ENCODE measurements at regions not wholly inside any gene's neighbourhood (a gene's known extent, or its start where the extent isn't known, plus 50 kb on each side); places are given as distances from the start of the nearest gene placed in this dataset.
"Not testable (repeated sequence)": the region's sequence is repeated elsewhere in the genome, so short reads cannot be mapped to it uniquely, and the experiment has no call there.

DNA sequence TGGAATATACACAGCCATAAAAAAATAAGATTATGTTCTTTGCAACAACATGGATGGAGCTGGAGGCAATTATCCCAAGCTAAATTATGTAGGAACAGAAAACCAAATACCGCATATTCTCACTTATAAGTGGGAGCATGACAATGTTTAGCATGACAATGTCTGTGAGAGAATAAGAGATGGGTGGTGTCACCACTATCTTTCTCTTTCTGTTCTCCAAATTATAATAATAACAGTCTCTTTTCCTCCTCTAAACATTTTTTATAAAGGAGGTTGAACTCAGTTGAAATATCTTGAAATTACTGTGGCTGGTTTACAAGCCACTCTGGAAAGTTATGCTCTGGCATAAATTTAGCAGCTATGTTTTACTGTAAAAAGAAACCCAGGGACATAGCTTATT is 108.4 kb upstream of the NBPF19 start:
- not testable (repeated sequence) for DNase-seq

DNA sequence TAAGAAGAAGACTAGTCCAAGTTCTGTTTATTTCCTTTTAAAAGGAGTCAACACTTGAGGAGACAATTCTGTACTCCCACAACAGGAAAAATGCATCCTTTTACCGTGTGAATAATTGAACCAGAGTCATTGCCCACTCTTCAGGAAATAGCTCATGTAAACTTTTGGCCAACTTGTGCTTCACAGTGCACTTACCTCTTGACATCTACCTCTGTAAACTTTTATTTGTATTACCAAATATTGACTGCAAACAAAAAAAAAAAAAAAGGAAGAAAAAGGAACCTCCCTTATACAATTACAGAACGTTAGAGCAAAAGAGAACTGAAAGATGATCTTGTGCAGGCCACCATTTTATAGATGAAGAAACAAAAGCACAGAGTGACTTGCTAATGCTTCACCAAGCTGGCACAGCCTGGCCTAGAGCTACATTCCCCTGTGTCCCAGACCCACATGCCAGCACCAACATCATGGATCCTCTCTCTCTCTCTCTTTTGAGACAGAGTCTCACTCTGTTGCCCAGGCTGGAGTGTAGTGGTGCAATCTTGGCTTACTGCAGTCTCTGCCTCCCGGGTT is 107.3 kb upstream of the NBPF19 start:
- not testable (repeated sequence) for DNase-seq

DNA sequence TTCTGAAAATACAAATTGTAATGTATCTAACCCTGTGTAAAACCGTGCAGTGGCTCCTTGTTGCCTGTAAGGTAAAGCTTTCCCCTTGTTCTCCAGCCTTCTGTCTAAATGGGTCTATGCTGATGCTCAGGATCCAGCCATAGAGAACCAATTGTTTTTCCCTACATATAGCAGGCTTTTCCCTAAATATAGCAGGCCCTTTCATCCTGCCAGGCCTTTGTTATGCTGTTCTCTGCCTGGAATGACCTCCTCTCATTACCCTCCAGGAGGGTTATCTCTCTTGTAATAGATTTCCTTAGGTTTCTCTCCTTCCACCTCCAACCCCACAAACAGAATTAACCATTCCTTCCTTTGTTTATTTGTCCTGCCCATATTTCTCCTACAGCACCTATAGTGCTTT is 106.5 kb upstream of the NBPF19 start:
- not testable (repeated sequence) for DNase-seq

DNA sequence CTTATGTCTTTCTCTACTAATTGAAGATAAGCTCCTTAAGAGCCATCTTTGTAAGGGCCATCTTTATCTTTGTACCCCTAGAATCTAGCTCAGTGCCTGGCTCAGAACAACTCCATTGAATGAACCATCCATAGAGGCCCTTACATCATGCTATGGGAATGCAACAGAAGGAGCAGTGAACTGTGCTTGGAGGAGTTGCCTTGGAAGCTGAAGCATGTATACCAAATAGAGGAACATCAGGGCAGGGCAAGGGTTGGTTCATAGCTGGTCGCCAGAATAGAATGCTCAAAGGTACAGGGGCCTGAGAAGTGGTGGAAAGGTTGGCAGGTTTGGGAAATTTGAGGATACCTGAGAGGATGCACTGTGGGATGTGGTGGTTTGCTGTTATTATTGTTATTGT is 105.8 kb upstream of the NBPF19 start:
- not testable (repeated sequence) for DNase-seq

DNA sequence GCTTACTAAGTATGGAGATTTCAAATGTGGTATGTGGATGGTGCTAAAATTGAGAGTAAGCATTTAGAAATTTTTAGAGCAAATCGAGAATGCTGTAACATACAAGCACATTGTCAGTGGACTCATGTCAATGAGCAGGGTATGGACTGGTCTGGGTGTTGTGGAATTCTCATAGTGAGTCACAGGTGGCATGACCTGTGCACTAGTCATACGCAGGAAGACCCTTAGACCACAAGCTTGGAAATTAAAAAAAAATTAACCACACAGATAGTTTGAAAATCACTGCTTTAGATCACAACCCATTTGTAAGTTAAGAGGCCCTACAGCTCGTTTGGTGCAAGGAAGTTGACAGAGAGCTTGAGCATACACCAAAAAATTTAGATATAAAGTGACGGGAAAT is 102.9 kb upstream of the NBPF19 start:
- DNase-seq: not testable (repeated sequence)

DNA sequence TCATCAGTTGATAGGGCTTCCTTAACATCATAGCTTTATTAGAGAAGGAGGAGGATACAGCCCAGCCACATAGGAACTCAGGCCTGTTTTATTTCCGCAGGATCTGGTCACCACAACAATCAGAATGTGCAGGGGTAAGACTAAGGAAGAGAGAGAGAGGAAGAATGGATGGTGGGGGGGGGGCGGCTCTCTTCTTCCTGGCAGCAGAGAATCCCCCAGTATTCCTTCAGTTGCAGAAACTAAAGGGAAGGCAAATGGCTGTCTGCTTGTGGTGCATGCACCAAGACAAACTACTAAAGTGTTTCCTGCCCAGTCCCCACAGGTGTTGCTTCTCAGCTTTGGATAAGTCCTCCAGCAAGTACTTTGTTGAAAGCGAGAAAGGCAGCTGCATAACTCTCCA is 96.4 kb upstream of the NBPF19 start:
- DNase-seq: not testable (repeated sequence)

DNA sequence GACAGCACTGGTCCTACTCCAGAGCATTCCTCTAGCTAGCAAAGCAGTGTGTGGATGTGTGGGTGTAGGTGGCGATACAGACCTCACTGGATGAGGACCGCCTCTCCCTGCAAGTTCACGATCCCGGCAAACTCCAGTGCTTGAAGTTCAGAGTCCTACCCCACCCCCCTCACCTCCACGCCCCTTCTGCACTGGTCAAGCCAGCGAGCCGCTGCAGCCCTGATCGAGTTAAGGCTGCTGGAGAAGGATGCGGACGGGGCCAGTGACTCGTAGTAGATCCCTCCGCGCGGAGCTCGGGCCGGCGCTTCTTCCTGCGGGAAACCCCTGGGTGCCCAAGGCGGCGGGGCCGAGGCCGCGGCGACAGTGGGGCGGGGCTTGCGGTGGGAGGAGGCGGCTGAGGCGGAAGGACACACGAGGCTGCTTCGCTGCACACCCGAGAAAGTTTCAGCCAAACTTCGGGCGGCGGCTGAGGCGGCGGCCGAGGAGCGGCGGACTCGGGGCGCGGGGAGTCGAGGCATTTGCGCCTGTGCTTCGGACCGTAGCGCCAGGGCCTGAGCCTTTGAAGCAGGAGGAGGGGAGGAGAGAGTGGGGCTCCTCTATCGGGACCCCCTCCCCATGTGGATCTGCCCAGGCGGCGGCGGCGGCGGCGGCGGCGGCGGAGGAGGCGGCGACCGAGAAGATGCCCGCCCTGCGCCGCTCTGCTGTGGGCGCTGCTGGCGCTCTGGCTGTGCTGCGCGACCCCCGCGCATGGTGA is 84.5 kb upstream of the NBPF19 start:
- peak; percentile 78 for DNase-seq

DNA sequence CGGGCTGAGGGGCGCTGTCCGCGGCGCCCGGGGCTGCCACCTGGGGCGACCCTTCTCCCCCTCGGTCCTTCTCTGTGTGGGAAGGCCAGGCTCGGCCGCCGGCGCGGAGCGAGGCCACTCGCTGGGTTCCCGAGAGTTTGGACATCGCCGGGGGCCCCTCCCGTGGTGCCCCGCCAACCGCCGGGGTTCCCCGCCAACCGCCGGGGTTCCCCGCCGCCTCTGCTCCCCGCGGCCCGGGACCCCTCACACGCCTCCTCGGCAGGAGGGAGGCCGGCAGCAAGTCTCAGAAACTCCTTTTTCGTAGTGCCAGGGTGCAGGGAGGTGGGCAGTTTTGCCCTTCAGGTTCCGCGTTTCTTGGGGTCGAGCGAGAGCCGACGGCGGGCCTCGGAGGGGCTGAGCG is 83.9 kb upstream of the NBPF19 start:
- not testable (repeated sequence) for DNase-seq

DNA sequence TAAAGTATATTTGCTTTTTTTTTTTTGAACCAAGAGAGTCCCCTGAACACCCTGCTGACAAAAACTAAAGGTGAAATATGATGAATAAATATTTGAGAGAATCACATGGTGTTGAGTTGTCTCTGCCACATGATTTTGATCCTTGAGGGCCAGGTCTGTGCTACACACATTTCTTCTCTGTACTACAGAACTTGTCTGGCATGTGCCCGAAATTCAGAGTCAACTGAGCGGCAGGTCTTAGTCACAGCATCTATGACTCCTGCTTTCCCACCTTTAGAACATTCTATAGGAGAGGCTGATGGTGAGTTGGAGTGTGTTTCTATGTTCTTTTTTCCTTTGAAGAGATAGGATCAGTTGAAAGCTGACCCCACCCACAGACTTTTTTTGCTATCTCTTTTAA is 79.0 kb upstream of the NBPF19 start:
- DNase-seq: peak; percentile 28

DNA sequence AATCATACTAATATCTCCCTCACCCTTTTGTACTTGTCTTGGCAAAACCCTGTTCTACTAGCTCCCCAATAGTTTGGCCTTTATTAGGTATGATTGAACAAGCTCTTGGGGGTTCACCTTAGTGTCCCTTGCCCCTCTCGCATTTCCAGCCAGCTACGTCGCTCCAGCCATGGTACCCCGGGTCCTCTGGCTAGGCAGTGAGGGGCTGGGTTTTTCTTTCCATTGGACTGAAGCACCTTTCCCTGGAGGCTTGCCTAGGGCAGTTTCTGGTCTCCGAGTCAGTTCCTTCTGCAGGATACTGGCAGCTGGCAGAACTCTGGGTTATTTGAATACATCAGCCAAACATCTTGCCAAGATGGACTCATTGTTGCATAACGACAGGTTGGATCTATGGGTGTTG is 76.3 kb upstream of the NBPF19 start:
- not testable (repeated sequence) for DNase-seq

DNA sequence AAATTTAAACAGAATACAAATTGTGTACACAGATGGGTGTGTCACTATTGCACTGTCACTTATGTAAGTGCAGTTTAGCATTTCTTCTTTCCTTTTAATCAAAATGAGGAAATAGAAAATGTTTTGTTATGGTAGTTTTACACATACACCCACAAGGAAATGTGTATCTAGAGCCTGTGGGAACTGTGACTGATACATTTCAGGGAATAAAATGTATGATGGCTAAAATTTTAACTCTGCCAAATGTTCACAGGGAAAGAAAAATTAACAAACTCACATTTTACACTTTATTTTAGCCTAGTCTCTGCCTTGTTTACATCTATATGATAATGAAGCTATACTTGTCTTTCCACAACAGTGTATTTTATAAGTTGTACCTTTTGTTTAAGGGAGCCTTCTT is 66.4 kb upstream of the NBPF19 start:
- DNase-seq: not testable (repeated sequence)

DNA sequence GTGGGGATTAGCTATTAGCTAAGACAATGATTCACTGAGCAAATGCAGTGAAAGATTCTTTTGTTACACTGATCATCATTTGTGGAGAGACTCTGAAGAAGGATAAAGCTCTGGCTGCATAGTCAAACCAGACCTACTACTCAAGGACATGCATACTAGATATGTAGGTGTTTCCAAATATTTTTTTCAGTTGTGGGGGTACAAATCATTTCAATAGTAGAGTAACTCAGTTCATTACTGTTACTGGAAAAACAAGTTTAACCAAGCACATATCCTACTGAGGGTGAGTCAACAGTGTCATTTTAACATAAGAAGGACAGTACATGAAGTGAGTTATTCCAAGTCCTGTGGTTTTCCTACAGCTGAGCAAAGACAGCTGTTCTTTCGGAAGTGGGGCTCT is 59.5 kb upstream of the NBPF19 start:
- DNase-seq: not testable (repeated sequence)

DNA sequence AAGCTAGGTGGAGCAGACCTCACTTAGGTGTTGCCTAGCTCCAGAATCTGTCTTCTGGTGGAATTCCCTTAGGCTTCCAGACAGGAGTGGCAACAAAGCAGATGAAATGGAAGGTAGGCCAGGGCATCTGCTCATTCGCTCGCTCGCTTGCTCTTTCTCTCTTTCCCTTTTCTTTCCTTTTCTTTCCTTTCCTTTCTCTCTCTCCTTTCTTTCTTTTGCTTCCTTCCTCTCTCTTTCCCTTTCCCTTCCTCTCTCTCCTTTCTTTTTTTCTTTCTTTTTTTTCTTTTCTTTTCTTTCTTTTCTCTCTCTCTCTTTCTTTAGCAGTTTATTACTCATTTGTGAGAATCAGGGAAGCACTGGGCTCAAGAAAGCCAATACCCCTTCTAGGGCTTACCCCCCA is 56.1 kb upstream of the NBPF19 start:
- not testable (repeated sequence) for DNase-seq

DNA sequence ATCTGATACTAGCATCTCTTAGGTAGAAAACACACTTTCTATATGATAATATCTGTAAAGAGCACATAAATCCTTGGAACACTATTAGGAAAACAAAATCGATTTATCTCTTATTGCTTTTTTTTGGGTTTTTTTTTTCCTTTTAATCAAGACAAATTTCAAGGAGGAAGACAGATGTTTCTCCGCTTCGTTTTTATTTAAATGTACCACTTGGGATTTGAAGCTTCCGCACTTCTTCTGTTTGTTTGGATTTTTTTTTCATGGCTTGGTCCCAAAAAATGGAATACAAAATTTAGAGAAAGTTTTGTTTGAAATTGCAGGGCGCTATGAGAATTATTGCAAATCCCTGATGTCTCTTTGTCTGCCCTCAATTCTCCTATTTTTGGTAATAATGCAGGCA is 51.7 kb upstream of the NBPF19 start:
- DNase-seq: not testable (repeated sequence)
